Stimulated activated CD4-positive, alpha-beta T cell treated with anti-CD3 and anti-CD28 coated beads, TNF-alpha, amount 100 ng/mL, for 1 hour (primary cell): ENCODE measurements at regions not wholly inside any gene's neighbourhood (a gene's known extent, or its start where the extent isn't known, plus 50 kb on each side); places are given as distances from the start of the nearest gene placed in this dataset.
"Not testable (repeated sequence)": the region's sequence is repeated elsewhere in the genome, so short reads cannot be mapped to it uniquely, and the experiment has no call there.

ENCODE experiments used
- DNase-seq, 3 donors: peaks; one replicate each; pipeline ENCODE4 v3.0.0-alpha.2; 2020; ENCODE audit warnings: low read depth in 3 of 3, low spot score in 1 of 3

GRCh38 chr21:25254491-25255174 lies 352.6 kb downstream of the MRPL39 start:
- no peak for DNase-seq

- DNase-seq: no peak
Measured at GRCh38 chr21:25246546-25246945, 360.7 kb downstream of the MRPL39 start.

DNA sequence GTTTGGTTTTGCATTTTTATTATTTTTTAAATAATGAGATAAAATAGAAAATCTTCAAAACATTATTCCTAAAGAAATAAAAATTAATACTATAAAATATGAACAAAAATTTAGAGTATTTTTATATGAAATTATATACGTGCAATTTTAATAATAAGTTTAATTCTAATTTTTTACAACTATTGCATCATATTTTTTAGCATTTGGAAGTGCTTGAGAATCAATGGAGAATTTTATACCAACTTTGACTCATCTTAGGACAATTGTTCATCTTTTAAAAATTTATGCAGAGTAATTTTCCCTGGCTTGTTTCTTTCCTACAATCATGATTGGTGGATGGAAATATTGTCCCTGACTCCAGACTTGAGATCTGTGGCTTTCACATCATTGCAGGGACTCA lies 362.5 kb downstream of the MRPL39 start:
- DNase-seq: no peak

DNA sequence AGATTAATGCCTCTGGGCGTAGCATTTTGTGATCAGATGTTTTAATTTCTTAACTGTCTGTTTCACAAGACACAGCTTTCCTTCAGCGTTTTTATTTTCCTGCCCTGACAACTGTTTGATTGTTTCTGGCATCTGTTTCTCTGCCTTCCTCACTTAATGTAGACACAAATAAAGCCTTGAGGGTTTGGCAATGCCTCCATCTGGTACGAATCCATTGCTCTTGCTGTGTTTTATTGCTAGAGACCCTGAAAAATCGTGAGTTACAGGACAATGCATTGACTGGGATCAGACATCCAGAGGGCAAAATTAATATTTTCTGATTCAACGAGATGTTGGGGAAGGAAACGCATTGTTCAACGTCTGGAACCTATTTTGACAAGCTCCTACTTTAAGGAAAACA lies 363.5 kb downstream of the MRPL39 start:
- no peak for DNase-seq

GRCh38 chr21:25240974-25241373 lies 366.3 kb downstream of the MRPL39 start:
- DNase-seq: no peak

GRCh38 chr21:25234857-25235801 lies 372.2 kb downstream of the MRPL39 start:
- no peak for DNase-seq

GRCh38 chr21:25220954-25221353 lies 386.3 kb downstream of the MRPL39 start:
- no peak for DNase-seq

- DNase-seq: no peak
Measured at GRCh38 chr21:25220169-25220568, 387.1 kb downstream of the MRPL39 start.

DNA sequence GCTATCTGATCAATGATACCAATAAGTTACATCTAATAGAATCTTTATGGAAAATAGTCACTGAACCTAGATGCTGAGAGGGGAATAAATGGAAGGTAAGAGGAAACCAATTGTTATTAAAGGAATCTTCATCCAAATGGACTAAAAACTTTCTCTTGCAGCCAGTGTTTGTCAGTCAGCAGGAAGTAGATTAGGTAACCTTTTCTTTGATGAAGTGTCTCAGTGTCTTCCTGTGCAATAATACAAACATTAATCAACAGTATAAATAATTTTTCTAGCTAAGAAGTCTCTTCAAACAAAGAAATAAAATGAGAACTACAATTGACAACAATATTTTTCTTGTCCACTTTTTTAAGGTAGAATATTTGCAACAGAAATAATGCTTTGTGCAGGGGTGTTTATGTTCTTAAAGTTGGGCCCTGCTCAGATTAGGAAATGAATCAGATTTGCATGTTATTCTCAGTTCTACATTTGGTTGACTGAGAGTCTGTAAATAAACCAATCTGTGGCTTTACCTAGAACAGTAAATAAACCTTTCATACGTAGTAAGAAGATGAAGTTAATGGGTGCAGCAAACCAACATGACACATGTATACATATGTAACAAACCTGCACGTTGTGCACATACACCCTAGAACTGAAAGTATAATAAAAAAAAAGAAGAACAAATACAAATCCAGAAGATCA lies 391.4 kb downstream of the MRPL39 start:
- DNase-seq: no peak

GRCh38 chr21:25214676-25215075 lies 392.6 kb downstream of the MRPL39 start:
- DNase-seq: no peak

DNA sequence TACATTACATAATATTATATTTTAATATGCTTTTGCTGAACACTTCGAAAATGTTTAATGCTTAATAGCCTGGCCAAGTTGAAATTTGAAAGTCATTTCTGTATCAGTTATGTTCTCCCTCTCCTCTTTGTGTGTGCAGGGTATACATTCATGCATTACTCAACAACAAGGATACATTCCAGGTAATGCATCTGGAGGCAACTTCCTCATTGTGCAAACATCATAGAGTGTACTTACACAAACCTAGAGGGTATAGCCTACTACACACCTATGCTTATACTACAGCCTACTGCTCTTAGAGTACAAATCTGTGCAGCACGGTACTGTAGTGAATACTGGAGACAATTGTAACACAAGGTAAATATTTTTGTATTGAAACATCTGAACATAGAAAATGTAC lies 407.3 kb downstream of the MRPL39 start:
- no peak for DNase-seq

GRCh38 chr21:25191141-25191540 lies 416.1 kb downstream of the MRPL39 start:
- DNase-seq: no peak

GRCh38 chr21:25189497-25189896 lies 417.8 kb downstream of the MRPL39 start:
- DNase-seq: no peak

GRCh38 chr21:25188677-25189079 lies 418.6 kb downstream of the MRPL39 start:
- DNase-seq: no peak

DNA sequence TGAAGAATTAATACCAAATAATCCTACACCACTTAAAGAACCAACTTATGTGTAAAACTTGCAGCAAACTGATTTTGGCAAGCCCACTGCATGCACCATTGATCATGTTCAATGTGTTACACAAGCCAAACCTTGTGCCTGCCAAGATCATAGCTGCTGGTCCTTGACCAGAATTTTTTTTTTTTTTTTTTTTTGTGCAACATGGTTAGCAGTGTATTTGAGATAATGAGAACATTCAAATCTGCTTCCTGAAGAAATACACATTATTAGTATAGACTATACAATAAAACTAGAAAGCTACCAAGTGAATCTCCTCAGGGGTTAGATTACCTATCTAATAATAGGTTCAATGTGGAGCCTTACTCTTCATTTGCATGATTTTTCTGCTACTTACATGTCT lies 421.0 kb downstream of the MRPL39 start:
- no peak for DNase-seq

GRCh38 chr21:25183577-25183976 lies 423.7 kb downstream of the MRPL39 start:
- DNase-seq: no peak

- DNase-seq: not testable (repeated sequence)
Measured at GRCh38 chr21:25181690-25182089, 425.6 kb downstream of the MRPL39 start.

- DNase-seq: no peak
Measured at GRCh38 chr21:25179116-25179515, 428.2 kb downstream of the MRPL39 start.

- DNase-seq: no peak
Measured at GRCh38 chr21:25176637-25177412, 430.5 kb downstream of the MRPL39 start.

GRCh38 chr21:25175938-25176337 lies 431.3 kb downstream of the MRPL39 start:
- no peak for DNase-seq

GRCh38 chr21:25171438-25171837 lies 435.8 kb downstream of the MRPL39 start:
- no peak for DNase-seq
